ENCODE measurements at regions not wholly inside any gene's neighbourhood (a gene's known extent, or its start where the extent isn't known, plus 50 kb on each side); places are given as distances from the start of the nearest gene placed in this dataset.

DNA sequence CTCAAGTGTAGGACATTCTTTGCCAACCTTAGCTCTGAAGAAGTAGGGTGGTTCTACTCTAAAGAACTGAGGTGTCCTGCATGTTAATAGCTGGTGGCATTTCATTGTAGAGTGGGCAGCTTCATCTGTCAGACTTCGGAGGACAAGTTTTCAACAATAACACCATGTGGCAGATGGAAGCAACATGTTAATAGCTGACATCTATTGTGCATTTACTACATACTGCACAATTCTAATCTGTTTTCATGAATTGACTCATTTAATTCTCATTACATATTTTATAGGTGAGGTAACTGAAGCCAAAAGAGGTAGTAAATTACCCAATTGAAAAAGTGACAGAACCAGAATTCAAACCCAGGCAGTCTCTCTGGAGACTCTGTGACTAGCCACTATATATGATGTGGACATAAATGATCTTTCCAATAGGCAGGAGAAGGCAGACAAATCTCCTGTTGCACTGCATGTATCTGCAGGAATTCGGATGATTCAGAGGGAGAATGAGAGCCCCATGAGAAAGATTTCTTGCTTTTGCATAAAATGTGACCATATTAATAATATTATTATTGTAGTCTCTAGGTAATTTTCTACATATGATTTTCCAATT, 137.2 kb upstream of the E2F7 start:
- Histone ChIP-seq H3K4me1 (ENCODE audit: insufficient read depth) (no peaks in the 10 kb centered on the region), H3K27ac (no peak overlapping the region), H3K4me3 (no peak overlapping the region), H4K20me1 (ENCODE audit: insufficient read depth, poor library complexity, severe bottlenecking) (no peaks in the 10 kb centered on the region), H3K9me3 (ENCODE audit: low read depth) (no peaks in the 10 kb centered on the region), H2AFZ (no peak overlapping the region), H3K9me2 (replicated peaks; ENCODE audit: insufficient read depth) (no peaks in the 10 kb centered on the region), H3K27me3 (no peaks in the 10 kb centered on the region), H3K4me2 (no peak overlapping the region), H3K79me2 (no peaks in the 10 kb centered on the region), H3K36me3 (replicated peaks; ENCODE audit: insufficient read depth, low read depth) (no peaks in the 10 kb centered on the region)
- DNase-seq (ENCODE audit: low spot score), result no peak
- TF ChIP-seq EZH2phosphoT487 (IDR thresholded peaks at IDR 0.05; ENCODE audit: low read depth, severe bottlenecking, unreplicated experiment) (no peak), EZH2 (IDR thresholded peaks at IDR 0.05; ENCODE audit: borderline replicate concordance) (no peak)
- TF ChIP-seq, protein P1, sequence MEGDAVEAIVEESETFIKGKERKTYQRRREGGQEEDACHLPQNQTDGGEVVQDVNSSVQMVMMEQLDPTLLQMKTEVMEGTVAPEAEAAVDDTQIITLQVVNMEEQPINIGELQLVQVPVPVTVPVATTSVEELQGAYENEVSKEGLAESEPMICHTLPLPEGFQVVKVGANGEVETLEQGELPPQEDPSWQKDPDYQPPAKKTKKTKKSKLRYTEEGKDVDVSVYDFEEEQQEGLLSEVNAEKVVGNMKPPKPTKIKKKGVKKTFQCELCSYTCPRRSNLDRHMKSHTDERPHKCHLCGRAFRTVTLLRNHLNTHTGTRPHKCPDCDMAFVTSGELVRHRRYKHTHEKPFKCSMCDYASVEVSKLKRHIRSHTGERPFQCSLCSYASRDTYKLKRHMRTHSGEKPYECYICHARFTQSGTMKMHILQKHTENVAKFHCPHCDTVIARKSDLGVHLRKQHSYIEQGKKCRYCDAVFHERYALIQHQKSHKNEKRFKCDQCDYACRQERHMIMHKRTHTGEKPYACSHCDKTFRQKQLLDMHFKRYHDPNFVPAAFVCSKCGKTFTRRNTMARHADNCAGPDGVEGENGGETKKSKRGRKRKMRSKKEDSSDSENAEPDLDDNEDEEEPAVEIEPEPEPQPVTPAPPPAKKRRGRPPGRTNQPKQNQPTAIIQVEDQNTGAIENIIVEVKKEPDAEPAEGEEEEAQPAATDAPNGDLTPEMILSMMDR (IDR thresholded peaks at IDR 0.05; ENCODE audit: poor library complexity), result no peak
- 92% methylated on average over 2 of the region's 2 CpGs for WGBS (ENCODE audit: low lambda C conversion rate, missing lambda C conversion rate)

DNA sequence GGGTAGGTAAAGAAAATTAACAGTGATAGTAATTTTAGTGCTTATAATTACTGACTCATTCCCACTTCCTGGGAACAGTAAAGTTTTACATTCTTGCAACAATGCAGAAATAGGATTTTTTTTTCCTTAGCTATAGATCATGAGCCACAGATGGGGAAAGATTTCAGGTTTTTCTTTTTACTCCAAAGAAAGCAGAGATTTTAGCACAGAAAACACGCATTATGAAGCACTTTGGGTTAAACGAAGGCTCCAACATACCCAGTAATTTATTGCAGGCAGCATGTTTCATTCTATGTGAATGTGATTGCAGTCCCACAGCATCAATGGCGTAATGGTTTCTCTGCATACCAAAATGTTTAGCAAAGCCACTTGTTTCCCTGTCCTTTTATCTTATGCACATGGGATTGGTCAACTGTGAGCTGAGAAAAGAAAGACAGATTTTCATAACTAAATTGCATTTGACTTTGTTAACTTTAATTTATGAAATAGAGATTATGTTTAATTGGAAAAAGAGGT, 124.6 kb upstream of the E2F7 start:
- Histone ChIP-seq H3K9me3 (ENCODE audit: low read depth) (no peaks in the 10 kb centered on the region), H3K79me2 (no peaks in the 10 kb centered on the region), H2AFZ (no peak overlapping the region), H3K4me3 (no peak overlapping the region), H3K4me1 (ENCODE audit: insufficient read depth) (no peaks in the 10 kb centered on the region), H4K20me1 (ENCODE audit: insufficient read depth, poor library complexity, severe bottlenecking) (no peaks in the 10 kb centered on the region), H3K4me2 (no peak overlapping the region), H3K36me3 (replicated peaks; ENCODE audit: insufficient read depth, low read depth) (no peaks in the 10 kb centered on the region), H3K9me2 (replicated peaks; ENCODE audit: insufficient read depth) (no peaks in the 10 kb centered on the region), H3K27me3 (no peaks in the 10 kb centered on the region), H3K27ac (peak overlapping the region; percentile 31)
- 75% methylated on average over 3 of the region's 3 CpGs for WGBS (ENCODE audit: low lambda C conversion rate, missing lambda C conversion rate)
- DNase-seq (ENCODE audit: low spot score), result no peak
- TF ChIP-seq EZH2phosphoT487 (IDR thresholded peaks at IDR 0.05; ENCODE audit: low read depth, severe bottlenecking, unreplicated experiment), result no peak
- TF ChIP-seq, protein P1 (IDR thresholded peaks at IDR 0.05; ENCODE audit: poor library complexity), result no peak
- no peak for TF ChIP-seq EZH2 (IDR thresholded peaks at IDR 0.05; ENCODE audit: borderline replicate concordance)

DNA sequence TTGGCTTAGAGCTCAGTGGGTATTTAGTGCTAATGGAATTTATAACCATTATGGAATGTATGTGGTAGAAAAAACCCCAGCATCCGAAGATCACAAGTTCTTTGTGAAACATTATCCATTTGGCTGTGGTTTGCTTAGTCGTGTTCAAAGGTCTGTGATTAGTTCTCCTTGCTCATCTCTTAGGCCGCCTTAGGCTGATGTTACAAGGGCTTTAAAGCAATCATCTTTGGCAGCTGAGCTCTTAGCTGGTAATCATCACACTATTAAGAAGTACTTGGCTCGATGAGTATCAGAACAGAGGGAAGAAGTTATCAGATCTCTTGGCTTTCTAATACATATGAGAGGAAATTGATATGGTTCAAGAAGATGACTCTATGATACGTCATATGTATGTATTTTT, 124.1 kb upstream of the E2F7 start:
- Histone ChIP-seq H3K27me3 (no peaks in the 10 kb centered on the region), H3K27ac (peak overlapping the region; percentile 31), H3K9me2 (replicated peaks; ENCODE audit: insufficient read depth) (no peaks in the 10 kb centered on the region), H3K4me2 (peak overlapping the region; percentile 4), H2AFZ (no peak overlapping the region), H3K4me3 (no peak overlapping the region), H3K4me1 (ENCODE audit: insufficient read depth) (no peaks in the 10 kb centered on the region), H3K36me3 (replicated peaks; ENCODE audit: insufficient read depth, low read depth) (no peaks in the 10 kb centered on the region), H4K20me1 (ENCODE audit: insufficient read depth, poor library complexity, severe bottlenecking) (no peaks in the 10 kb centered on the region), H3K9me3 (ENCODE audit: low read depth) (no peaks in the 10 kb centered on the region), H3K79me2 (no peaks in the 10 kb centered on the region)
- TF ChIP-seq EZH2phosphoT487 (IDR thresholded peaks at IDR 0.05; ENCODE audit: low read depth, severe bottlenecking, unreplicated experiment), result no peak
- TF ChIP-seq EZH2 (IDR thresholded peaks at IDR 0.05; ENCODE audit: borderline replicate concordance), result no peak
- TF ChIP-seq, protein P1 (IDR thresholded peaks at IDR 0.05; ENCODE audit: poor library complexity), result no peak
- 34% methylated on average over 5 of the region's 5 CpGs for WGBS (ENCODE audit: low lambda C conversion rate, missing lambda C conversion rate)
- DNase-seq (ENCODE audit: low spot score), result peak; percentile 26
